K562 (cell line): ENCODE measurements at regions not wholly inside any gene's neighbourhood (a gene's known extent, or its start where the extent isn't known, plus 50 kb on each side); places are given as distances from the start of the nearest gene placed in this dataset.

Experiments used
- CBX1 ChIP-seq: sonication (generic); IDR thresholded peaks from 2 replicates; pipeline ENCODE4 v1.6.1; 2016; ENCODE audit warnings: antibody characterized with exemption, low read depth, mild to moderate bottlenecking
- FOSL1 ChIP-seq: fragments of 200-800 bp; sonication (Bioruptor generic); conservative IDR thresholded peaks from 2 replicates; pipeline ENCODE4 v1.6.1; 2016; ENCODE audit warnings: missing genetic modification characterization, missing compliant biosample characterization
- KLF1 ChIP-seq: fragments of 450-650 bp; IDR thresholded peaks from 2 replicates; pipeline ENCODE4 v1.6.1; 2016; ENCODE audit warnings: missing genetic modification characterization, missing compliant biosample characterization
- KLF13 ChIP-seq: fragments of 450-650 bp; IDR thresholded peaks from 2 replicates; pipeline ENCODE4 v1.6.1; 2016; ENCODE audit warnings: missing genetic modification characterization, low read depth, mild to moderate bottlenecking, missing compliant biosample characterization, moderate library complexity, borderline replicate concordance
- LCOR ChIP-seq: sonication (generic); formaldehyde crosslinking; IDR thresholded peaks from 2 replicates; pipeline ENCODE4 v1.8.0; 2022; ENCODE audit warnings: mild to moderate bottlenecking, missing genetic modification reagents
- NFATC3 ChIP-seq: fragments of 450-650 bp; IDR thresholded peaks from 2 replicates; pipeline ENCODE4 v1.6.1; 2017; ENCODE audit warnings: mild to moderate bottlenecking
- NFRKB ChIP-seq: fragments of 450-650 bp; IDR thresholded peaks from 2 replicates; pipeline ENCODE4 v1.6.1; 2016; ENCODE audit warnings: low read depth
- SAFB2 ChIP-seq: fragments of 200-400 bp; formaldehyde crosslinking; IDR thresholded peaks from 2 replicates; pipeline ENCODE4 v1.6.1; 2018; ENCODE audit warnings: borderline replicate concordance, low read length, low read depth, moderate library complexity; ENCODE audit not compliant: severe bottlenecking
- SIX5 ChIP-seq, 2 experiments: IDR thresholded peaks; 2 replicates each; pipeline ENCODE4 v1.6.1; 2011; ENCODE audit warnings: low read length in 2 of 2, borderline replicate concordance in 1 of 2, low read depth in 1 of 2, mild to moderate bottlenecking in 1 of 2, moderate library complexity in 1 of 2; ENCODE audit not compliant: insufficient read depth in 1 of 2
- TAF7 ChIP-seq: fragments of 450-650 bp; IDR thresholded peaks from 2 replicates; pipeline ENCODE4 v1.6.1; 2016; ENCODE audit warnings: missing genetic modification characterization, missing compliant biosample characterization
- TRIM28 ChIP-seq: fragments of 450-650 bp; IDR thresholded peaks from 2 replicates; pipeline ENCODE4 v1.6.1; 2017
- XRCC3 ChIP-seq: fragments of 450-650 bp; IDR thresholded peaks from 2 replicates; pipeline ENCODE4 v1.6.1; 2017; ENCODE audit warnings: mild to moderate bottlenecking, moderate library complexity
- ZNF212 ChIP-seq: fragments of 450-650 bp; formaldehyde crosslinking; IDR thresholded peaks from 2 replicates; pipeline ENCODE4 v1.4.0; 2020; ENCODE audit warnings: mild to moderate bottlenecking
- ZNF57 ChIP-seq: fragments of 450-650 bp; formaldehyde crosslinking; IDR thresholded peaks from 2 replicates; pipeline ENCODE4 v1.4.0; 2020; ENCODE audit warnings: mild to moderate bottlenecking, moderate library complexity
- ZNF668 ChIP-seq: fragments of 250-450 bp; sonication (Bioruptor Pico); IDR thresholded peaks from 2 replicates; pipeline ENCODE4 v1.8.0; 2022; ENCODE audit warnings: mild to moderate bottlenecking, inconsistent platforms
- ZNF76 ChIP-seq: fragments of 250-450 bp; sonication (Bioruptor Pico); IDR thresholded peaks from 2 replicates; pipeline ENCODE4 v1.4.0; 2020; ENCODE audit warnings: mild to moderate bottlenecking, moderate library complexity, borderline replicate concordance
- TF ChIP-seq, protein P1 (sequence below), 2 experiments: fragments of 250-450 bp in 1 of 2; fragments of 450-650 bp in 1 of 2; sonication (Bioruptor Pico) in 1 of 2; IDR thresholded peaks; 2 replicates each; pipeline versions ENCODE4 v1.6.1 to v1.8.0; 2016 to 2021; ENCODE audit warnings: mild to moderate bottlenecking in 2 of 2, moderate library complexity in 2 of 2, missing compliant biosample characterization in 1 of 2, missing genetic modification characterization in 1 of 2
- TF ChIP-seq, protein P2 (sequence below): IDR thresholded peaks from 2 replicates; pipeline ENCODE4 v1.6.1; 2011; ENCODE audit not compliant: insufficient read length; ENCODE audit errors: extremely low read depth
- TF ChIP-seq, protein P3 (sequence below): fragments of 250-450 bp; sonication (Bioruptor Pico); IDR thresholded peaks from 2 replicates; pipeline ENCODE4 v1.5.0; 2021
- TF ChIP-seq, protein P4 (sequence below): fragments of 250-450 bp; sonication (Bioruptor Pico); IDR thresholded peaks from 2 replicates; pipeline ENCODE4 v1.9.0; 2021; ENCODE audit warnings: mild to moderate bottlenecking
- TF ChIP-seq, protein P5 (sequence below): sonication (generic); formaldehyde crosslinking; IDR thresholded peaks from 2 replicates; pipeline ENCODE4 v1.8.0; 2023; ENCODE audit warnings: mild to moderate bottlenecking, missing genetic modification reagents

DNA sequence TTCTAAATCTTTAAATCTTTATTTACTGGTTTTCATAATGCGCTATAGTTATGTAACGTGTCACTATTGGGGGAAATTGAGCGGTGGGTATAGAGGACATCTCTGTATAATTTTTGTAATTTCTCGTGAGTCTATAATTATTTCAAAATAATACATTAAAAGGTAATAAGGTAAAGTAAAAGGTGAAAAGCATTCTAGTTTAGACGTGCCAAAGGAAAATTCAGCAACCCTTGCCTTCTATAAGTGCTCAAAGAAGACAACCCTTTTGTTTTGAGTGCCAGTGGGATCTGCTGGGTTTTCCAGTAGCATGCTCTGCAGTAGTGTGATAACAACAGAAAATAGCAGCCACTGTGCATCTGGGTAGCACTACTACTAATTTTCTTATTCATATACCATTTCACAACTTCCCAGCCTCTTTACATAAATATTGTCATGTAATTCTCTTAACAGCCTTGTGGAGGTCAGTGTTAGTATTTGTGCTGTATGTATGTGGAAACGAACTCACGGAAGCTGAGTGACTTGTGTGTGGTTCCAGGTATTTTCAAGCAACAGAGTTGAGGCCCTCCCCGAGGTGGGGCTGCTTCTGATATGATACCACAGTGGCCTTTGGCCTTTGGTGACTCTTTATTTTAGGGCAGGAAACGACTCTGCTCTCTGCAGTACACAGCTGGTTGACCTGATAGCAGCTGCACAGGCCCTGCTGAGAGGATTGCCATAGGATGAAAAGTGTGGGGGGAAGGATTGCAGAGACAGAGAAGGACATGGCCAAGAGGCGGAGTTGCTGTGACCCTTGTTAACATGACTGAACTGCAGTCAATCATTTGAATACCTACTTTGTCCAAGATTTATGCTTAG lies 104.5 kb downstream of the TDRD15 start (continued):
- no peak for TF ChIP-seq TRIM28
- no peak for TF ChIP-seq XRCC3
- TF ChIP-seq SAFB2 = no peak
- TF ChIP-seq, protein P1, sequence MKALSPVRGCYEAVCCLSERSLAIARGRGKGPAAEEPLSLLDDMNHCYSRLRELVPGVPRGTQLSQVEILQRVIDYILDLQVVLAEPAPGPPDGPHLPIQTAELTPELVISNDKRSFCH (CRISPR knock-in tag; IDR thresholded peaks at IDR 0.05) = no peak
- TF ChIP-seq, protein P1 (tag; IDR thresholded peaks at IDR 0.05) = no peak
- no peak for TF ChIP-seq NFRKB
- TF ChIP-seq LCOR (CRISPR knock-in tag) = no peak
- no peak for TF ChIP-seq CBX1
- no peak for TF ChIP-seq KLF13 (tag)
- no peak for TF ChIP-seq ZNF212 (CRISPR knock-in tag)
- TF ChIP-seq, protein P2, sequence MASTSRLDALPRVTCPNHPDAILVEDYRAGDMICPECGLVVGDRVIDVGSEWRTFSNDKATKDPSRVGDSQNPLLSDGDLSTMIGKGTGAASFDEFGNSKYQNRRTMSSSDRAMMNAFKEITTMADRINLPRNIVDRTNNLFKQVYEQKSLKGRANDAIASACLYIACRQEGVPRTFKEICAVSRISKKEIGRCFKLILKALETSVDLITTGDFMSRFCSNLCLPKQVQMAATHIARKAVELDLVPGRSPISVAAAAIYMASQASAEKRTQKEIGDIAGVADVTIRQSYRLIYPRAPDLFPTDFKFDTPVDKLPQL = no peak
- TF ChIP-seq, protein P3, sequence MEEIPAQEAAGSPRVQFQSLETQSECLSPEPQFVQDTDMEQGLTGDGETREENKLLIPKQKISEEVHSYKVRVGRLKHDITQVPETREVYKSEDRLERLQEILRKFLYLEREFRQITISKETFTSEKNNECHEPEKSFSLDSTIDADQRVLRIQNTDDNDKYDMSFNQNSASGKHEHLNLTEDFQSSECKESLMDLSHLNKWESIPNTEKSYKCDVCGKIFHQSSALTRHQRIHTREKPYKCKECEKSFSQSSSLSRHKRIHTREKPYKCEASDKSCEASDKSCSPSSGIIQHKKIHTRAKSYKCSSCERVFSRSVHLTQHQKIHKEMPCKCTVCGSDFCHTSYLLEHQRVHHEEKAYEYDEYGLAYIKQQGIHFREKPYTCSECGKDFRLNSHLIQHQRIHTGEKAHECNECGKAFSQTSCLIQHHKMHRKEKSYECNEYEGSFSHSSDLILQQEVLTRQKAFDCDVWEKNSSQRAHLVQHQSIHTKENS (CRISPR knock-in tag) = no peak
- no peak for TF ChIP-seq ZNF57 (CRISPR knock-in tag)
- TF ChIP-seq ZNF76 (CRISPR knock-in tag) = no peak
- no peak for TF ChIP-seq TAF7 (tag)
- no peak for TF ChIP-seq SIX5 (IDR thresholded peaks at IDR 0.05; ENCODE audit: borderline replicate concordance in 1 of 2, insufficient read depth in 1 of 2, low read depth in 1 of 2, low read length in 2 of 2)
- TF ChIP-seq NFATC3 = no peak
- TF ChIP-seq, protein P4, sequence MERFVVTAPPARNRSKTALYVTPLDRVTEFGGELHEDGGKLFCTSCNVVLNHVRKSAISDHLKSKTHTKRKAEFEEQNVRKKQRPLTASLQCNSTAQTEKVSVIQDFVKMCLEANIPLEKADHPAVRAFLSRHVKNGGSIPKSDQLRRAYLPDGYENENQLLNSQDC (CRISPR knock-in tag) = no peak
- no peak for TF ChIP-seq ZNF668 (CRISPR knock-in tag)
- TF ChIP-seq, protein P5, sequence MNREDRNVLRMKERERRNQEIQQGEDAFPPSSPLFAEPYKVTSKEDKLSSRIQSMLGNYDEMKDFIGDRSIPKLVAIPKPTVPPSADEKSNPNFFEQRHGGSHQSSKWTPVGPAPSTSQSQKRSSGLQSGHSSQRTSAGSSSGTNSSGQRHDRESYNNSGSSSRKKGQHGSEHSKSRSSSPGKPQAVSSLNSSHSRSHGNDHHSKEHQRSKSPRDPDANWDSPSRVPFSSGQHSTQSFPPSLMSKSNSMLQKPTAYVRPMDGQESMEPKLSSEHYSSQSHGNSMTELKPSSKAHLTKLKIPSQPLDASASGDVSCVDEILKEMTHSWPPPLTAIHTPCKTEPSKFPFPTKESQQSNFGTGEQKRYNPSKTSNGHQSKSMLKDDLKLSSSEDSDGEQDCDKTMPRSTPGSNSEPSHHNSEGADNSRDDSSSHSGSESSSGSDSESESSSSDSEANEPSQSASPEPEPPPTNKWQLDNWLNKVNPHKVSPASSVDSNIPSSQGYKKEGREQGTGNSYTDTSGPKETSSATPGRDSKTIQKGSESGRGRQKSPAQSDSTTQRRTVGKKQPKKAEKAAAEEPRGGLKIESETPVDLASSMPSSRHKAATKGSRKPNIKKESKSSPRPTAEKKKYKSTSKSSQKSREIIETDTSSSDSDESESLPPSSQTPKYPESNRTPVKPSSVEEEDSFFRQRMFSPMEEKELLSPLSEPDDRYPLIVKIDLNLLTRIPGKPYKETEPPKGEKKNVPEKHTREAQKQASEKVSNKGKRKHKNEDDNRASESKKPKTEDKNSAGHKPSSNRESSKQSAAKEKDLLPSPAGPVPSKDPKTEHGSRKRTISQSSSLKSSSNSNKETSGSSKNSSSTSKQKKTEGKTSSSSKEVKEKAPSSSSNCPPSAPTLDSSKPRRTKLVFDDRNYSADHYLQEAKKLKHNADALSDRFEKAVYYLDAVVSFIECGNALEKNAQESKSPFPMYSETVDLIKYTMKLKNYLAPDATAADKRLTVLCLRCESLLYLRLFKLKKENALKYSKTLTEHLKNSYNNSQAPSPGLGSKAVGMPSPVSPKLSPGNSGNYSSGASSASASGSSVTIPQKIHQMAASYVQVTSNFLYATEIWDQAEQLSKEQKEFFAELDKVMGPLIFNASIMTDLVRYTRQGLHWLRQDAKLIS = no peak
- TF ChIP-seq FOSL1 (tag) = no peak; the same call in 1 of the 2 replicates
- no peak for TF ChIP-seq KLF1 (tag)
